A549 (cell line): ENCODE measurements at regions not wholly inside any gene's neighbourhood (a gene's known extent, or its start where the extent isn't known, plus 50 kb on each side); places are given as distances from the start of the nearest gene placed in this dataset.

Experiments
- CTCF ChIP-seq: fragments of >200 bp; sonication (Bioruptor Twin); formaldehyde crosslinking; IDR thresholded peaks from 3 replicates; pipeline ENCODE4 v1.5.1; 2016
- EHMT2 ChIP-seq: fragments of 200-600 bp; sonication (generic); IDR thresholded peaks from 2 replicates; pipeline ENCODE4 v1.6.1; 2016; ENCODE audit warnings: antibody characterized with exemption, low read depth, mild to moderate bottlenecking, moderate library complexity
- ELK1 ChIP-seq: fragments of 150-350 bp; IDR thresholded peaks from 2 replicates; pipeline ENCODE4 v1.6.1; 2014; ENCODE audit warnings: low read depth, mild to moderate bottlenecking, low read length
- EP300 ChIP-seq, 2 experiments: fragments of >200 bp; sonication (Bioruptor Twin); formaldehyde crosslinking; IDR thresholded peaks; 2 replicates in 1 of 2; 3 replicates in 1 of 2; pipeline ENCODE4 v1.6.1; 2016 to 2017
- ESRRA ChIP-seq: fragments of 150-350 bp; IDR thresholded peaks from 2 replicates; pipeline ENCODE4 v1.6.1; 2014; ENCODE audit warnings: mild to moderate bottlenecking, low read length, borderline replicate concordance
- KDM1A ChIP-seq: fragments of 200-600 bp; sonication (generic); IDR thresholded peaks from 2 replicates; pipeline ENCODE4 v1.6.1; 2016; ENCODE audit warnings: low read depth, mild to moderate bottlenecking
- POLR2A ChIP-seq: IDR thresholded peaks from 2 replicates; pipeline ENCODE4 v1.6.1; 2012; ENCODE audit warnings: mild to moderate bottlenecking, low read length
- RAD21 ChIP-seq, 2 experiments: fragments of >200 bp in 1 of 2; sonication (Bioruptor Twin) in 1 of 2; formaldehyde crosslinking in 1 of 2; IDR thresholded peaks in 1 of 2; conservative IDR thresholded peaks in 1 of 2; 2 replicates in 1 of 2; 3 replicates in 1 of 2; pipeline ENCODE4 v1.6.1; 2012 to 2018; ENCODE audit warnings: inconsistent platforms in 1 of 2
- RCOR1 ChIP-seq: fragments of 150-350 bp; IDR thresholded peaks from 2 replicates; pipeline ENCODE4 v1.6.1; 2014; ENCODE audit warnings: antibody characterized with exemption, low read length, low read depth
- RFX5 ChIP-seq: fragments of 450-650 bp; IDR thresholded peaks from 2 replicates; pipeline ENCODE4 v1.7.1; 2014; ENCODE audit warnings: antibody characterized with exemption, mild to moderate bottlenecking, moderate library complexity
- SMC3 ChIP-seq: fragments of >200 bp; sonication (Bioruptor Twin); formaldehyde crosslinking; IDR thresholded peaks from 3 replicates; pipeline ENCODE4 v1.6.1; 2018; ENCODE audit warnings: inconsistent platforms
- ZFP36 ChIP-seq: fragments of 450-650 bp; IDR thresholded peaks from 2 replicates; pipeline ENCODE4 v1.6.1; 2014; ENCODE audit warnings: borderline replicate concordance; ENCODE audit not compliant: partially characterized antibody

GRCh38 chr10:78456649-78457400, 423.2 kb downstream of the RPS24 start:
- TF ChIP-seq POLR2A (no peak), CTCF (no peak), ZFP36 (no peak), RCOR1 (no peak), KDM1A (no peak), EHMT2 (no peak), SMC3 (no peak), RAD21 (conservative IDR thresholded peaks at IDR 0.05 in 1 of 2, IDR thresholded peaks at IDR 0.05 in 1 of 2) (no peak), RFX5 (no peak), ELK1 (no peak), ESRRA (no peak), EP300 (IDR thresholded peaks at IDR 0.05) (no peak)
